ENCODE measurements at regions not wholly inside any gene's neighbourhood (a gene's known extent, or its start where the extent isn't known, plus 50 kb on each side); places are given as distances from the start of the nearest gene placed in this dataset.

DNA sequence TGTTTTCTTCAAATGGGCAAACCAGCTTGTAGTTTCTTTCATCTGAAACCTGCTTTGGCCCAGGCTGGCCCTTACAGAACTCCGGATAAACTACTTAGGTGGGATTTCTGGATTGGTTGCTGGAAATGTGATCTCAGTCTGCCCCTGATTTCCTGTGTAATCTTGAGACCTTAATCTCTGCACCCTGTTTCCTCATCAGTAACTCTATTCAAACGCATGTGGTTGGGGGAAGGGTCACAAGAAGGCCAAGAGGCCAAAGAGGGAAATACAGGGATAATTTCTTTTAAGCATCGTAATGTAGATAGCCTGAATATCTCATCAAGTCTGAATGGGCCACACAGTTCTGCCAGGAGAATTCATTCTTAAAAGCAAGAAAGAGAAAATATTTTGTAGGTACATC, 483.6 kb downstream of the LTN1 start:
- in situ Hi-C loops (cut with HindIII; ENCODE audit: low sequenced_read_pairs): no loop called here
- no peak for DNase-seq (ENCODE audit: low read depth)

DNA sequence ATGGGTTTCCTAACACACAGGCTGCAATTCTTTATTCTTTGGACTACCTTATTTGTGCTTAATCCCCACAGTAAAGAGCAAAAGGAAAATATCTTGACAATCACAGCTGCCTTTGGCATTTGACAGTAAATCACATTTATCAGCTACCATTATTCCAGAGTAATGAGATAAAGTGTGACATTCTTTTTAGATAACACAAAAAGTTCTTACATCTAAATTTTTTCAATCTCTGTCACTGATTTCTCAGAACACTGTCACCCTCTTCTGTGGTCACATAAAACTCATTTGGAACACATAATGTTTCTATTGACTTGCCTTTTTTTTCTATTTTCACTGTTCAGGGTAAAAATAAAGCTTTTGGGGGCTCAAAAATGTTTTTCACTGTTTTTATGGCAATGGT, 484.6 kb downstream of the LTN1 start:
- in situ Hi-C loops (cut with HindIII; ENCODE audit: low sequenced_read_pairs): no loop called here
- H3K4me3 ChIP-seq (ENCODE audit: low read depth, low read length): no peak overlapping the region
- DNase-seq (ENCODE audit: low read depth): no peak
- TF ChIP-seq, protein P1, sequence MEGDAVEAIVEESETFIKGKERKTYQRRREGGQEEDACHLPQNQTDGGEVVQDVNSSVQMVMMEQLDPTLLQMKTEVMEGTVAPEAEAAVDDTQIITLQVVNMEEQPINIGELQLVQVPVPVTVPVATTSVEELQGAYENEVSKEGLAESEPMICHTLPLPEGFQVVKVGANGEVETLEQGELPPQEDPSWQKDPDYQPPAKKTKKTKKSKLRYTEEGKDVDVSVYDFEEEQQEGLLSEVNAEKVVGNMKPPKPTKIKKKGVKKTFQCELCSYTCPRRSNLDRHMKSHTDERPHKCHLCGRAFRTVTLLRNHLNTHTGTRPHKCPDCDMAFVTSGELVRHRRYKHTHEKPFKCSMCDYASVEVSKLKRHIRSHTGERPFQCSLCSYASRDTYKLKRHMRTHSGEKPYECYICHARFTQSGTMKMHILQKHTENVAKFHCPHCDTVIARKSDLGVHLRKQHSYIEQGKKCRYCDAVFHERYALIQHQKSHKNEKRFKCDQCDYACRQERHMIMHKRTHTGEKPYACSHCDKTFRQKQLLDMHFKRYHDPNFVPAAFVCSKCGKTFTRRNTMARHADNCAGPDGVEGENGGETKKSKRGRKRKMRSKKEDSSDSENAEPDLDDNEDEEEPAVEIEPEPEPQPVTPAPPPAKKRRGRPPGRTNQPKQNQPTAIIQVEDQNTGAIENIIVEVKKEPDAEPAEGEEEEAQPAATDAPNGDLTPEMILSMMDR (IDR thresholded peaks at IDR 0.05; ENCODE audit: low read depth, low read length, missing control alignments): no peak

More for the DNA sequence above, 483.6 kb downstream of the LTN1 start:
- H3K4me3 ChIP-seq (ENCODE audit: low read depth, low read length): no peak overlapping the region
- TF ChIP-seq, protein P1 (IDR thresholded peaks at IDR 0.05; ENCODE audit: low read depth, low read length, missing control alignments): no peak

DNA sequence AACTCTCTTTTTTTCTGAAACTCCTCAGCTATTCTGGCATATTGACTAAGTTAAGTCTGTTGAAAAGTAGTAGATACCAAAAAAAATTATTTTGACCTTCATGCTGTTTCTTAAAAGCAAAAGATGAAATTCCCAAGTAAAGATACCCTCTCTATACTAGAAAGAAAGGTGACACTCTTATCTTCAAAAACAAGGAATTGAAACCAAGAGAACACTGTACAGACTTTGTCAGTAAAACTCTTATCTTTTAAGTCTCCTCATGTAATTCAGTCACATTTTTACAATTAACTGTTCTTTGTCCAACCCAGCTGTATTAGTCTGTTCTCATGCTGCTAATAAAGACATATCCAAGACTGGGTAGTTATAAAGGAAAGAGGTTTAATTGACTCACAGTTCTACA, 496.2 kb downstream of the LTN1 start:
- no peak overlapping the region for H3K4me3 ChIP-seq (ENCODE audit: low read depth, low read length)
- TF ChIP-seq, protein P1 (IDR thresholded peaks at IDR 0.05; ENCODE audit: low read depth, low read length, missing control alignments): no peak
- in situ Hi-C loops (cut with HindIII; ENCODE audit: low sequenced_read_pairs): no loop called here
- no peak for DNase-seq (ENCODE audit: low read depth)

DNA sequence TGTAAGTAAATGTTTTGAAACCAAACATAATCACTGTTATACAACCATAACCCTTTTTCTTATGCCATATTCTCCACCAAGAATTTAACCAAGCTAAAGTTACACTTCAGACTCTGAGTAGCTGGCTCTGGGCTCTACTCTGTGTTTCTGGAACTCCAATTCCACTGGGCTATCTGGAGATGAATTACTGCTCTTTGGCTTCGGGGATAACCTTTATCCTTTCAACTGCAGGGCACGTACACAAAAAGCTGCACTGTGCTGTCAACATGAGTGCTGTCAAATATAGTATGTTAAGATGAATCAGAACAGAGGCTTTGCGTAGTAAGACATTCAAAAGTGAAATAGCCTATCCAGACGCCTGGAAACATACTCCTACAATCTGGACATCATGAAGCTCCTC, 500.6 kb downstream of the LTN1 start:
- in situ Hi-C loops (cut with HindIII; ENCODE audit: low sequenced_read_pairs): no loop called here

DNA sequence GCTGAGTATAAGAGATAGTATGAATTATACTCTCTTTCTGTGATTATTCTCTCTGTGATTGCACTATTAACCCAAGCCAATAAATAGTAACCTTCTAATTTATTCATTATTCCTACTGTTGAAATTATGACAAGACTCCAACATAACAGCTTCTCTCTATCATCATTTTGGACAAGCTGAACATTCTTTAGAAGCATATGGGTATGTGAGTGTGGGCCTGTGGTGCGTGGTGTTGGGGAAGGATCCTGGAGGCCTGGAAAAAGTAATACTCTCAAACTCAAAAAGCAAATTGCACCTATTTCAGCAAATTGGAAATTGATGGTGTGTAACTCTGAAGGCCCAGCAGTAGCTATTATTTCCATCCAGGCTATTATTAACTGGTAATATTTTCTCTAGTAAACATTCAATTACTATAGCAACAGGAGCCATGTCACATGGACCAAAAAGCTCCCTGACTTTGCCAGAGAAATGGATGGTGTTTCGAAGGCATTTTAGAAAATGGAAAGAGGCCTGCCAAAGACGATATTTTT, 502.8 kb downstream of the LTN1 start:
- no peak overlapping the region for H3K4me3 ChIP-seq (ENCODE audit: low read depth, low read length)
- TF ChIP-seq, protein P1 (IDR thresholded peaks at IDR 0.05; ENCODE audit: low read depth, low read length, missing control alignments): no peak
- DNase-seq (ENCODE audit: low read depth): no peak
- in situ Hi-C loops (cut with HindIII; ENCODE audit: low sequenced_read_pairs): no loop called here

More for the DNA sequence above, 500.6 kb downstream of the LTN1 start:
- no peak overlapping the region for H3K4me3 ChIP-seq (ENCODE audit: low read depth, low read length)
- TF ChIP-seq, protein P1 (IDR thresholded peaks at IDR 0.05; ENCODE audit: low read depth, low read length, missing control alignments): no peak
- no peak for DNase-seq (ENCODE audit: low read depth)

DNA sequence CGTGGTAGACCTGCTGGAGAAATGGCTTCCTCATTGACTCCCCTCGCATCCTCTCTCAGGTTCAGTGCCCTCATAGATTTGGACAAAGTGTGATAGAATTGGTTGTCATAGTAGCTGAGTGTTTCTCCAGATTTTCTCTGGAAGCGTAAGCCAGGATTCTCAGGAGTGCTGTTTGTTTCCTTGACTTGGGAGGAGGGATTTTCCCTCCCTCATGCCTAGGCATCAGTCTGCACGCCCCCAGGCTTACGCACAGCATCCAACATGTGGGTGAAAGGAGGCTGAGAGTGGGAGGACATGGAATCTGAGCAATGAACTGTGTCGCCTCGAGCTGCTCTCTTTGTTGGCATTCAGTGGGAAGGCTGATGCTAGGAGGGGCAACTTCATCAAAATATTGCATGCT, 503.5 kb downstream of the LTN1 start:
- TF ChIP-seq, protein P1 (IDR thresholded peaks at IDR 0.05; ENCODE audit: low read depth, low read length, missing control alignments): no peak
- no peak overlapping the region for H3K4me3 ChIP-seq (ENCODE audit: low read depth, low read length)
- in situ Hi-C loops (cut with HindIII; ENCODE audit: low sequenced_read_pairs): no loop called here
- DNase-seq (ENCODE audit: low read depth): no peak

Data from astrocyte of the cerebellum (primary cell).